HEK293T (cell line): ENCODE measurements at regions not wholly inside any gene's neighbourhood (a gene's known extent, or its start where the extent isn't known, plus 50 kb on each side); places are given as distances from the start of the nearest gene placed in this dataset.

Experiments
- CTCF ChIA-PET: fragments of 350-600 bp; formaldehyde crosslinking; extraction: SDS; loops from one replicate; lab custom pipeline; 2021; ENCODE audit warnings: antibody characterized with exemption, inconsistent platforms; lab: Yijun Ruan, JAX
- POLR2A ChIA-PET: fragments of 350-600 bp; formaldehyde crosslinking; extraction: SDS; loops from one replicate; lab custom pipeline; 2020; ENCODE audit warnings: antibody characterized with exemption, inconsistent platforms; lab: Yijun Ruan, JAX
- DNase-seq: peaks from one replicate; pipeline ENCODE4 v3.0.0; 2012; ENCODE audit warnings: mixed read lengths; ENCODE audit errors: extremely low spot score
- ARNT ChIP-seq: fragments of 450-650 bp; IDR thresholded peaks from 2 replicates; pipeline ENCODE4 v1.6.1; 2017; ENCODE audit warnings: mild to moderate bottlenecking
- BHLHE40 ChIP-seq: fragments of 450-650 bp; IDR thresholded peaks from 2 replicates; pipeline ENCODE4 v1.6.1; 2016; ENCODE audit warnings: mild to moderate bottlenecking, moderate library complexity, borderline replicate concordance
- CTBP1 ChIP-seq: fragments of 450-650 bp; IDR thresholded peaks from 2 replicates; pipeline ENCODE4 v1.6.1; 2016; ENCODE audit warnings: borderline replicate concordance
- ELF4 ChIP-seq: fragments of 450-650 bp; IDR thresholded peaks from 2 replicates; pipeline ENCODE4 v1.6.1; 2017; ENCODE audit warnings: antibody characterized with exemption
- FOXA1 ChIP-seq: fragments of 450-650 bp; IDR thresholded peaks from 2 replicates; pipeline ENCODE4 v1.6.1; 2016; ENCODE audit warnings: mild to moderate bottlenecking
- FOXK2 ChIP-seq: fragments of 450-650 bp; IDR thresholded peaks from 2 replicates; pipeline ENCODE4 v1.6.1; 2016; ENCODE audit warnings: mild to moderate bottlenecking
- FOXM1 ChIP-seq: fragments of 450-650 bp; IDR thresholded peaks from 2 replicates; pipeline ENCODE4 v1.6.1; 2017; ENCODE audit warnings: mild to moderate bottlenecking, borderline replicate concordance
- HDGF ChIP-seq: fragments of 450-650 bp; IDR thresholded peaks from 2 replicates; pipeline ENCODE4 v1.6.1; 2017; ENCODE audit warnings: antibody characterized with exemption, borderline replicate concordance
- L3MBTL2 ChIP-seq: fragments of 450-650 bp; conservative IDR thresholded peaks from 2 replicates; pipeline ENCODE4 v1.6.1; 2016; ENCODE audit warnings: mild to moderate bottlenecking
- LEF1 ChIP-seq: fragments of 450-650 bp; IDR thresholded peaks from 2 replicates; pipeline ENCODE4 v1.6.1; 2017; ENCODE audit warnings: mild to moderate bottlenecking, borderline replicate concordance
- NFRKB ChIP-seq: fragments of 450-650 bp; IDR thresholded peaks from 2 replicates; pipeline ENCODE4 v1.6.1; 2016; ENCODE audit warnings: mild to moderate bottlenecking, moderate library complexity
- SP1 ChIP-seq: fragments of 450-650 bp; IDR thresholded peaks from 2 replicates; pipeline ENCODE4 v1.6.1; 2017
- SUZ12 ChIP-seq: fragments of 450-650 bp; IDR thresholded peaks from 2 replicates; pipeline ENCODE4 v1.6.1; 2016; ENCODE audit warnings: mild to moderate bottlenecking
- TARDBP ChIP-seq: fragments of 450-650 bp; IDR thresholded peaks from 2 replicates; pipeline ENCODE4 v1.6.1; 2016
- ZNF384 ChIP-seq: fragments of 450-650 bp; IDR thresholded peaks from 2 replicates; pipeline ENCODE4 v1.6.1; 2016
- TF ChIP-seq, protein P1 (sequence below): fragments of 450-650 bp; IDR thresholded peaks from 2 replicates; pipeline ENCODE4 v1.6.1; 2016

GRCh38 chr3:24628523-24629258 lies 134.0 kb upstream of the THRB start:
- no peak for DNase-seq
- ChIA-PET CTCF (interaction anchor here (0.7 kb wide), 2 partner anchors 12 to 405 kb away, joined by 6 to 9 read pairs; no protein-coding TSS in a partner anchor), POLR2A (no interaction called here)
- TF ChIP-seq ELF4, result no peak
- TF ChIP-seq ARNT, result no peak
- TF ChIP-seq, protein P1, sequence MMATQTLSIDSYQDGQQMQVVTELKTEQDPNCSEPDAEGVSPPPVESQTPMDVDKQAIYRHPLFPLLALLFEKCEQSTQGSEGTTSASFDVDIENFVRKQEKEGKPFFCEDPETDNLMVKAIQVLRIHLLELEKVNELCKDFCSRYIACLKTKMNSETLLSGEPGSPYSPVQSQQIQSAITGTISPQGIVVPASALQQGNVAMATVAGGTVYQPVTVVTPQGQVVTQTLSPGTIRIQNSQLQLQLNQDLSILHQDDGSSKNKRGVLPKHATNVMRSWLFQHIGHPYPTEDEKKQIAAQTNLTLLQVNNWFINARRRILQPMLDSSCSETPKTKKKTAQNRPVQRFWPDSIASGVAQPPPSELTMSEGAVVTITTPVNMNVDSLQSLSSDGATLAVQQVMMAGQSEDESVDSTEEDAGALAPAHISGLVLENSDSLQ, result peak; percentile 93
- TF ChIP-seq FOXA1, result peak; percentile 88; the same call in 1 of the 2 replicates

- CTCF ChIA-PET, result no interaction called here
- POLR2A ChIA-PET, result no interaction called here
- no peak for DNase-seq
- TF ChIP-seq BHLHE40, result no peak
- no peak for TF ChIP-seq ARNT
- TF ChIP-seq LEF1, result no peak
- no peak for TF ChIP-seq ZNF384
- no peak for TF ChIP-seq L3MBTL2
- no peak for TF ChIP-seq CTBP1
- no peak for TF ChIP-seq NFRKB
- TF ChIP-seq, protein P1, result no peak
- no peak for TF ChIP-seq TARDBP
- no peak for TF ChIP-seq FOXM1
- no peak for TF ChIP-seq ELF4
- no peak for TF ChIP-seq FOXK2
- no peak for TF ChIP-seq FOXA1
- no peak for TF ChIP-seq SUZ12
- no peak for TF ChIP-seq SP1
- no peak for TF ChIP-seq HDGF
Observed at GRCh38 chr3:24631481-24631880, 136.8 kb upstream of the THRB start.

GRCh38 chr3:24639061-24639460 lies 144.4 kb upstream of the THRB start:
- CTCF ChIA-PET, result interaction anchor here (0.6 kb wide), 2 partner anchors 142 to 163 kb away, joined by 3 to 5 read pairs; no protein-coding TSS in a partner anchor
- POLR2A ChIA-PET, result no interaction called here
- no peak for DNase-seq
- TF ChIP-seq, protein P1, result no peak
- TF ChIP-seq CTBP1 (no peak), SP1 (no peak), BHLHE40 (no peak), ZNF384 (no peak), TARDBP (no peak), FOXK2 (no peak), SUZ12 (no peak), NFRKB (no peak), FOXA1 (no peak), ARNT (no peak)

GRCh38 chr3:24639481-24640329 lies 145.1 kb upstream of the THRB start:
- ChIA-PET POLR2A (no interaction called here), CTCF (interaction anchor here (0.6 kb wide), 1 partner anchor 163 kb away, joined by 3 read pairs; no protein-coding TSS in a partner anchor)
- TF ChIP-seq FOXK2 (no peak), NFRKB (no peak), LEF1 (no peak), SP1 (no peak), TARDBP (no peak), ZNF384 (no peak), BHLHE40 (no peak), FOXM1 (no peak), HDGF (no peak), ELF4 (no peak), ARNT (no peak), SUZ12 (no peak), CTBP1 (no peak), FOXA1 (no peak), L3MBTL2 (no peak)
- TF ChIP-seq, protein P1, result no peak
- DNase-seq, result no peak

GRCh38 chr3:24640330-24640877 lies 145.8 kb upstream of the THRB start:
- ChIA-PET CTCF (no interaction called here), POLR2A (no interaction called here)
- DNase-seq, result peak; percentile 40
- TF ChIP-seq FOXK2 (no peak), ELF4 (no peak), ZNF384 (no peak), SUZ12 (no peak), HDGF (no peak), FOXA1 (no peak), TARDBP (no peak), FOXM1 (no peak), BHLHE40 (no peak), L3MBTL2 (no peak), ARNT (no peak), CTBP1 (no peak), NFRKB (no peak), SP1 (no peak), LEF1 (no peak)
- TF ChIP-seq, protein P1, result no peak
